Progenitor cell of endocrine pancreas (in vitro differentiated cells): ENCODE measurements at regions not wholly inside any gene's neighbourhood (a gene's known extent, or its start where the extent isn't known, plus 50 kb on each side); places are given as distances from the start of the nearest gene placed in this dataset.

Source experiments
- DNase-seq: peaks from one replicate; pipeline ENCODE4 v3.0.0; 2021; ENCODE audit warnings: low spot score; ENCODE audit not compliant: unreplicated experiment
- H3K27ac Mint-ChIP-seq: 2 replicates; pipeline ENCODE4 v1.8.0; 2021; ENCODE audit warnings: mild to moderate bottlenecking, moderate library complexity, mixed read lengths
- H3K27me3 Mint-ChIP-seq: 2 replicates; pipeline ENCODE4 v1.8.0; 2021; ENCODE audit warnings: mixed read lengths
- H3K36me3 Mint-ChIP-seq: 2 replicates; pipeline ENCODE4 v1.8.0; 2022; ENCODE audit warnings: mixed read lengths; ENCODE audit not compliant: insufficient read depth
- H3K4me1 Mint-ChIP-seq: 2 replicates; pipeline ENCODE4 v1.8.0; 2021; ENCODE audit warnings: low read depth, mixed read lengths
- H3K4me3 Mint-ChIP-seq: 2 replicates; pipeline ENCODE4 v1.8.0; 2021; ENCODE audit warnings: low read depth, mild to moderate bottlenecking, moderate library complexity, mixed read lengths
- H3K9me3 Mint-ChIP-seq: 2 replicates; pipeline ENCODE4 v1.8.0; 2021; ENCODE audit warnings: low read depth, mixed read lengths
- TF ChIP-seq, protein P1 (sequence below): fragments of 200-600 bp; sonication (generic); IDR thresholded peaks from one replicate; pipeline ENCODE4 v1.5.0; 2021; ENCODE audit warnings: antibody characterized with exemption, mild to moderate bottlenecking; ENCODE audit not compliant: unreplicated experiment

- H3K27me3 Mint-ChIP-seq, result no peaks in the 10 kb centered on the region
- no peaks in the 10 kb centered on the region for H3K9me3 Mint-ChIP-seq
- peaks cover 7% of the 10 kb centered on the region for H3K4me1 Mint-ChIP-seq
- DNase-seq, result no peak
- H3K36me3 Mint-ChIP-seq, result no peaks in the 10 kb centered on the region
- TF ChIP-seq, protein P1, sequence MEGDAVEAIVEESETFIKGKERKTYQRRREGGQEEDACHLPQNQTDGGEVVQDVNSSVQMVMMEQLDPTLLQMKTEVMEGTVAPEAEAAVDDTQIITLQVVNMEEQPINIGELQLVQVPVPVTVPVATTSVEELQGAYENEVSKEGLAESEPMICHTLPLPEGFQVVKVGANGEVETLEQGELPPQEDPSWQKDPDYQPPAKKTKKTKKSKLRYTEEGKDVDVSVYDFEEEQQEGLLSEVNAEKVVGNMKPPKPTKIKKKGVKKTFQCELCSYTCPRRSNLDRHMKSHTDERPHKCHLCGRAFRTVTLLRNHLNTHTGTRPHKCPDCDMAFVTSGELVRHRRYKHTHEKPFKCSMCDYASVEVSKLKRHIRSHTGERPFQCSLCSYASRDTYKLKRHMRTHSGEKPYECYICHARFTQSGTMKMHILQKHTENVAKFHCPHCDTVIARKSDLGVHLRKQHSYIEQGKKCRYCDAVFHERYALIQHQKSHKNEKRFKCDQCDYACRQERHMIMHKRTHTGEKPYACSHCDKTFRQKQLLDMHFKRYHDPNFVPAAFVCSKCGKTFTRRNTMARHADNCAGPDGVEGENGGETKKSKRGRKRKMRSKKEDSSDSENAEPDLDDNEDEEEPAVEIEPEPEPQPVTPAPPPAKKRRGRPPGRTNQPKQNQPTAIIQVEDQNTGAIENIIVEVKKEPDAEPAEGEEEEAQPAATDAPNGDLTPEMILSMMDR, result no peak
- no peak overlapping the region for H3K4me3 Mint-ChIP-seq
- H3K27ac Mint-ChIP-seq, result no peak overlapping the region
Measured at GRCh38 chr7:18189500-18190126, 162.0 kb upstream of the PRPS1L1 start.

DNA sequence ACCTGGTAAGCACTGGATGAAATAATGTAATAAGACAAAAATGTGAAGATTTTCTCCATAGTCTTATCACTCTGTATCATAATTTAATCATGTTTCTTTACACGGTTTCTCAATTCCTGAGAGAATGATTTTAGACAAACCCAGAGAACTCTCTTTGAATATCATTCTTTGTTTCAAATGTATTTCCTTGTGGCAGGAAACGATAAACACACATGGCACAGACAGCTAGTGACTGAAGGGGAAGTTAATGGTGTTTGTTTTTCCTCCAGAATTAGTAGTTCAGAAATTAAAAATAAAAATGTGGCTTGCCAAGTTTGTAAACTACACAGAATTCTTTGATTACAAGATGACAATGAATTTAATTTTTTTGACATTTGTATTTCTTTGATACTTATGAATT, 163.7 kb upstream of the PRPS1L1 start:
- H3K4me1 Mint-ChIP-seq, result peaks cover 7% of the 10 kb centered on the region
- TF ChIP-seq, protein P1, result no peak
- H3K36me3 Mint-ChIP-seq, result no peaks in the 10 kb centered on the region
- no peak overlapping the region for H3K4me3 Mint-ChIP-seq
- H3K27ac Mint-ChIP-seq, result no peak overlapping the region
- H3K27me3 Mint-ChIP-seq, result no peaks in the 10 kb centered on the region
- no peak for DNase-seq
- no peaks in the 10 kb centered on the region for H3K9me3 Mint-ChIP-seq

GRCh38 chr7:18191862-18192625, 164.4 kb upstream of the PRPS1L1 start:
- peaks cover 7% of the 10 kb centered on the region for H3K4me1 Mint-ChIP-seq
- H3K9me3 Mint-ChIP-seq, result no peaks in the 10 kb centered on the region
- H3K27me3 Mint-ChIP-seq, result no peaks in the 10 kb centered on the region
- H3K27ac Mint-ChIP-seq, result no peak overlapping the region
- H3K4me3 Mint-ChIP-seq, result no peak overlapping the region
- no peak for DNase-seq
- no peaks in the 10 kb centered on the region for H3K36me3 Mint-ChIP-seq
- TF ChIP-seq, protein P1, result no peak

- TF ChIP-seq, protein P1, result no peak
- DNase-seq, result no peak
- H3K27me3 Mint-ChIP-seq, result no peaks in the 10 kb centered on the region
- peaks cover 7% of the 10 kb centered on the region for H3K4me1 Mint-ChIP-seq
- peaks cover 4% of the 10 kb centered on the region for H3K9me3 Mint-ChIP-seq
- H3K4me3 Mint-ChIP-seq, result no peak overlapping the region
- no peak overlapping the region for H3K27ac Mint-ChIP-seq
- H3K36me3 Mint-ChIP-seq, result no peaks in the 10 kb centered on the region
Measured at GRCh38 chr7:18194616-18195015, 167.0 kb upstream of the PRPS1L1 start.

GRCh38 chr7:18196638-18197037, 169.0 kb upstream of the PRPS1L1 start:
- no peaks in the 10 kb centered on the region for H3K36me3 Mint-ChIP-seq
- no peak overlapping the region for H3K27ac Mint-ChIP-seq
- H3K4me3 Mint-ChIP-seq, result no peak overlapping the region
- no peaks in the 10 kb centered on the region for H3K27me3 Mint-ChIP-seq
- TF ChIP-seq, protein P1, result no peak
- peaks cover 4% of the 10 kb centered on the region for H3K9me3 Mint-ChIP-seq
- no peak for DNase-seq
- H3K4me1 Mint-ChIP-seq, result peaks cover 4% of the 10 kb centered on the region
